A673 (cell line): ENCODE measurements at regions not wholly inside any gene's neighbourhood (a gene's known extent, or its start where the extent isn't known, plus 50 kb on each side); places are given as distances from the start of the nearest gene placed in this dataset.

Experiments used
- BruUV-seq: library from RNA; stranded (reverse); fragments of 400-500 nt; replicated peaks from 2 replicates; lab custom pipeline; 2021; lab: Mats Ljungman, UMichigan
- CTCF ChIA-PET: fragments of 300-600 bp; sonication (Branson Sonifier 250); formaldehyde crosslinking; loops from one replicate; lab custom pipeline; 2022; ENCODE audit warnings: antibody characterized with exemption; lab: Charles Lee
- POLR2A ChIA-PET: fragments of 300-600 bp; sonication (Branson Sonifier 250); formaldehyde crosslinking; loops from one replicate; lab custom pipeline; 2022; ENCODE audit warnings: antibody characterized with exemption; ENCODE audit not compliant: low non-redundant PET; lab: Charles Lee
- DNase-seq: peaks from one replicate; pipeline ENCODE4 v3.0.0-alpha.2; 2015; ENCODE audit warnings: low spot score
- H3K27ac ChIP-seq: fragments of 200-600 bp; sonication (generic); 2 replicates; pipeline ENCODE4 v1.5.1; 2016; ENCODE audit warnings: mixed run types, low read depth, mild to moderate bottlenecking, mixed read lengths, antibody characterized with exemption, low read length; ENCODE audit not compliant: poor library complexity, severe bottlenecking
- H3K27me3 ChIP-seq: fragments of 200-600 bp; sonication (generic); replicated peaks from 2 replicates; pipeline ENCODE4 v1.6.1; 2017; ENCODE audit warnings: mixed run types, low read depth, mild to moderate bottlenecking, mixed read lengths, antibody characterized with exemption, low read length; ENCODE audit not compliant: insufficient read depth, poor library complexity
- H3K36me3 ChIP-seq: fragments of 200-600 bp; sonication (generic); 2 replicates; pipeline ENCODE4 v1.6.1; 2016; ENCODE audit warnings: mixed run types, mild to moderate bottlenecking, mixed read lengths, antibody characterized with exemption, low read length; ENCODE audit not compliant: insufficient read depth, poor library complexity, severe bottlenecking
- H3K4me1 ChIP-seq: fragments of 200-600 bp; sonication (generic); 2 replicates; pipeline ENCODE4 v1.6.1; 2017; ENCODE audit warnings: mixed run types, mild to moderate bottlenecking, mixed read lengths, antibody characterized with exemption, low read length; ENCODE audit not compliant: insufficient read depth, poor library complexity, severe bottlenecking
- H3K4me3 ChIP-seq: fragments of 200-600 bp; sonication (generic); 2 replicates; pipeline ENCODE4 v1.5.1; 2016; ENCODE audit warnings: low read depth, mixed run types, mild to moderate bottlenecking, mixed read lengths, low read length; ENCODE audit not compliant: poor library complexity, severe bottlenecking
- H3K9me3 ChIP-seq: fragments of 200-600 bp; sonication (generic); 2 replicates; pipeline ENCODE4 v1.6.1; 2016; ENCODE audit warnings: mixed run types, low read depth, mild to moderate bottlenecking, mixed read lengths, antibody characterized with exemption, low read length; ENCODE audit not compliant: poor library complexity, severe bottlenecking
- CTCF ChIP-seq: fragments of 300-800, 200-600 bp; sonication (generic); conservative IDR thresholded peaks from 2 replicates; pipeline ENCODE4 v1.5.1; 2017; ENCODE audit warnings: low read depth, mild to moderate bottlenecking, antibody characterized with exemption, low read length, moderate library complexity, mixed read lengths
- EZH2 ChIP-seq: fragments of 200-600 bp; sonication (generic); IDR thresholded peaks from 2 replicates; pipeline ENCODE4 v1.6.1; 2017; ENCODE audit warnings: borderline replicate concordance, low read depth, mild to moderate bottlenecking, mixed read lengths, antibody characterized with exemption, low read length; ENCODE audit not compliant: poor library complexity, severe bottlenecking
- intact Hi-C: fragments of 100-400 bp; cut with micrococcal nuclease; formaldehyde crosslinking; loops from one replicate; pipeline ENCODE4 v1.10.0; 2022; ENCODE audit not compliant: unreplicated experiment

- no peak for DNase-seq
- POLR2A ChIA-PET, result no interaction called here
- Histone ChIP-seq H3K36me3 (no peaks in the 10 kb centered on the region), H3K4me3 (no peak overlapping the region), H3K27me3 (peaks cover 16% of the 10 kb centered on the region), H3K27ac (no peak overlapping the region), H3K4me1 (no peaks in the 10 kb centered on the region), H3K9me3 (no peaks in the 10 kb centered on the region)
- TF ChIP-seq CTCF, result no peak
- no peak for TF ChIP-seq EZH2
- CTCF ChIA-PET, result no interaction called here
- intact Hi-C loops, result no loop called here
- BruUV-seq, result no TSS peak
These were observed 69.1 kb downstream of the TFPI2 start for GRCh38 chr7:93821463-93821862.

GRCh38 chr7:93819699-93820098 lies 70.9 kb downstream of the TFPI2 start:
- Histone ChIP-seq H3K4me3 (no peak overlapping the region), H3K4me1 (no peaks in the 10 kb centered on the region), H3K36me3 (no peaks in the 10 kb centered on the region), H3K9me3 (no peaks in the 10 kb centered on the region), H3K27ac (no peak overlapping the region), H3K27me3 (peaks cover 5% of the 10 kb centered on the region)
- ChIA-PET CTCF (no interaction called here), POLR2A (no interaction called here)
- TF ChIP-seq CTCF (no peak), EZH2 (no peak)
- no peak for DNase-seq
- no TSS peak for BruUV-seq
- intact Hi-C loops, result no loop called here

- intact Hi-C loops, result no loop called here
- CTCF ChIA-PET, result no interaction called here
- Histone ChIP-seq H3K27me3 (no peaks in the 10 kb centered on the region), H3K4me3 (no peak overlapping the region), H3K27ac (no peak overlapping the region), H3K36me3 (no peaks in the 10 kb centered on the region), H3K4me1 (no peaks in the 10 kb centered on the region), H3K9me3 (no peaks in the 10 kb centered on the region)
- TF ChIP-seq EZH2 (no peak), CTCF (no peak)
- no TSS peak for BruUV-seq
- POLR2A ChIA-PET, result no interaction called here
- DNase-seq, result peak; percentile 43
These were observed 73.0 kb downstream of the TFPI2 start for GRCh38 chr7:93817526-93817925.
